ENCODE measurements at regions not wholly inside any gene's neighbourhood (a gene's known extent, or its start where the extent isn't known, plus 50 kb on each side); places are given as distances from the start of the nearest gene placed in this dataset.

- no peaks in the 10 kb centered on the region for H3K4me1 ChIP-seq
- no peaks in the 10 kb centered on the region for H3K27me3 ChIP-seq
- intact Hi-C loops (cut with DNase I; ENCODE audit: low total_unique reads): no loop called here
- no peak for DNase-seq
- no peaks in the 10 kb centered on the region for H3K9me3 ChIP-seq
- no peaks in the 10 kb centered on the region for H3K36me3 ChIP-seq
- no peak overlapping the region for H3K4me3 ChIP-seq
- no peak overlapping the region for H3K27ac ChIP-seq
- no peak for TF ChIP-seq POLR2A (IDR thresholded peaks at IDR 0.05)
- no peak for TF ChIP-seq CTCF (IDR thresholded peaks at IDR 0.05)
Observed at GRCh38 chr20:54308804-54309203, 100.9 kb downstream of the PFDN4 start.

DNA sequence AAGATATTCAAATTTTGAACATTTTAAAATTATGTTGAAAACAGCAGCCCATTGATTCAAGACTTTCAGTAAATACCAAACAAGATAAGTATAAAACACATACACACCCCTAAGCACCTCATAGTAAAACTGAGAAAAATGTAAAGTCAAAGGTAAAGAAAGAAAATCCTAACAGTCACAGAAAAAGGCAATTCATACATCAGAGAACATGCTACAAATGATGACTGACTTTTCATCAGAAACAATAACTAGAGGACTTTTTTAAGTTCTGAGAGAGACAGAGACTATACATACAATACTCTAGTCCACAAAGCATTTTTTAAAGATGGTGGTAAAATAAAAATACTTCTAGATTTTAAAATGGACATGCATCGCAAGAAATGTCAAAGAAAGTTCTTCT, 111.0 kb downstream of the PFDN4 start:
- Histone ChIP-seq H3K27me3 (no peaks in the 10 kb centered on the region), H3K4me3 (no peak overlapping the region), H3K4me1 (no peaks in the 10 kb centered on the region), H3K36me3 (no peaks in the 10 kb centered on the region), H3K27ac (no peak overlapping the region), H3K9me3 (no peaks in the 10 kb centered on the region)
- intact Hi-C loops (cut with DNase I; ENCODE audit: low total_unique reads): no loop called here
- no peak for TF ChIP-seq POLR2A (IDR thresholded peaks at IDR 0.05)
- no peak for TF ChIP-seq CTCF (IDR thresholded peaks at IDR 0.05)
- DNase-seq: no peak

GRCh38 chr20:54320148-54320607, 112.3 kb downstream of the PFDN4 start:
- Histone ChIP-seq H3K27me3 (no peaks in the 10 kb centered on the region), H3K36me3 (no peaks in the 10 kb centered on the region), H3K9me3 (no peaks in the 10 kb centered on the region), H3K27ac (no peak overlapping the region), H3K4me3 (no peak overlapping the region), H3K4me1 (no peaks in the 10 kb centered on the region)
- no peak for TF ChIP-seq CTCF (IDR thresholded peaks at IDR 0.05)
- TF ChIP-seq POLR2A (IDR thresholded peaks at IDR 0.05): no peak
- no peak for DNase-seq
- intact Hi-C loops (cut with DNase I; ENCODE audit: low total_unique reads): no loop called here

DNA sequence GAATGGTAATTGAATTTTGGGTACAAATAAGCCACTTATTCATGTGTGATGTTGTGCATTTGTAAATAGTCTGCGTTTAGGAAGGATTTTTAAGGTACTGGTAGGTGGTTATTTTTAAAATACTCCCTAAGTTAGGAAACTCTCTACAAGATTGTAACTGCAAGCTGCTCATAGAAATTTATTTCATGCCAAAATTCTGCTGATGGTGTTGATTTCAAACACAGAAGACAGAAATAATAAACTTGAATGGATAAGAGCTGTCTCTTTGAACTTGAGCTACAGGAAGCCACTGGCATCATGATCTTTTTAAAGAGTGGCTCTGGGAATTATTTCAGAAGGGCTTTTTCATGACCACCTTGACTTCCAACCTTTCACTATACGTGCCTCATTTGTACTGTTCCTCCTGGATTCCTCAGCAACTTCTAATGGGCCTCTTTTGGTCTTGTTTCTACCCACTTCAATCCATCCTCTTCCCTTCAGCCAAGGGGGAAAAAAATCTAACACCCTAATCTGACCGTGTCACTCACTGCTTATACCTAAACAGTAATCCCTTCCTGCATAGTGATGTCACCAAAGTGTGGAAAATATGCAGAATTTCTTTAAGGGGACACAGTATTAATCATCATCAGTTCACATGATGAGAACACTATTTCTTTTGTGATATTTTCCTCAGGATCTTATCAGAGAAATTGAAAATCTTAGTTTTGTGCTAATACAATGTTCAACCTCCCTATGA, 113.6 kb downstream of the PFDN4 start:
- Histone ChIP-seq H3K4me1 (no peaks in the 10 kb centered on the region), H3K27me3 (no peaks in the 10 kb centered on the region), H3K36me3 (no peaks in the 10 kb centered on the region), H3K27ac (no peak overlapping the region), H3K9me3 (no peaks in the 10 kb centered on the region), H3K4me3 (no peak overlapping the region)
- intact Hi-C loops (cut with DNase I; ENCODE audit: low total_unique reads): no loop called here
- TF ChIP-seq POLR2A (IDR thresholded peaks at IDR 0.05) (no peak), CTCF (IDR thresholded peaks at IDR 0.05) (no peak)
- no peak for DNase-seq

DNA sequence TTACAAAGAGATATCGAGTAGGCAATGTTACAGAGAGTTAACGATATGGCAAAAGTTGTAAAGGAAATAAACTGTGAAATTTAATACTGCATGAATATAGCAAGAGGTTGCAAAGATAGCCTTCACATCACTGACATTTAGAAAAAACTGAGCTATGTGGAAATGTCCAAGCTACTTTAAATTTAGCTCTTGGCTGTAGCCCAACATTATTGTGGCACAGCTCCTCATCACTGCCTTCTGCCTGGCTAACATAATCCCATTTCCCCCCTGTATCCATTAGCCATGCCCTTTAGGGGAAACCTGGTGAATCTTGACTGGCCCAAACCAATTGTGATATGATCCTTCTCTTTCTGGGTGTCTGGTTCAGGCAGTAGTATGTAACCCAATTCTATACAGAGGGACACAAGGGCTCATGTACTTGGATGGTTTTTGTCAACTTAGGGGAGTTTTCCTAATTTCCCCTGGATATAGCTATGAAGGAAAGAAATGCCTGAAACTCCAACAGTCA, 115.4 kb downstream of the PFDN4 start:
- DNase-seq: no peak
- no peak overlapping the region for H3K4me3 ChIP-seq
- H3K27me3 ChIP-seq: no peaks in the 10 kb centered on the region
- TF ChIP-seq POLR2A (IDR thresholded peaks at IDR 0.05) (no peak), CTCF (IDR thresholded peaks at IDR 0.05) (no peak)
- H3K36me3 ChIP-seq: no peaks in the 10 kb centered on the region
- H3K4me1 ChIP-seq: no peaks in the 10 kb centered on the region
- no peak overlapping the region for H3K27ac ChIP-seq
- H3K9me3 ChIP-seq: no peaks in the 10 kb centered on the region
- intact Hi-C loops (cut with DNase I; ENCODE audit: low total_unique reads): no loop called here
